ENCODE measurements at regions not wholly inside any gene's neighbourhood (a gene's known extent, or its start where the extent isn't known, plus 50 kb on each side); places are given as distances from the start of the nearest gene placed in this dataset.
"Not testable (repeated sequence)": the region's sequence is repeated elsewhere in the genome, so short reads cannot be mapped to it uniquely, and the experiment has no call there.

DNA sequence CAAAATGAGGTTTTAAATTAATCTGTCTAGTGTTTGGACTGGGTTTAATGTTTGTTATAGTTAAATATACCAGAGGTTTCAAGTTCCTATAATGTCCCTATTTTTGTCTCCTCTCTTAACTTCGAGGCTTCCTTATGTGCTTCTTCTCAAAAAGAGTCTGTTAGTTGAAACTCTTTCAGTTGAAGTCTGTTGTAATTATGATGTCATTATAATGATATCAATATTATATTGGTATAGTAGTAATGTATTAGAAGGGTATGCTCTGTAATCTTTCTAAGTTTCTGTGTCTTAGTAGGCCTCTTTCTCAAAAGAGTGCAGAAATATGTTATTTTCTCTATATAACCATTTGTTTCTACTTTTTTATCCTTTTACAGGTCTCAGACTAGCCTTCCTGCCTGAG is 1148.0 kb downstream of the NSUN3 start:
- DNase-seq = no peak

DNA sequence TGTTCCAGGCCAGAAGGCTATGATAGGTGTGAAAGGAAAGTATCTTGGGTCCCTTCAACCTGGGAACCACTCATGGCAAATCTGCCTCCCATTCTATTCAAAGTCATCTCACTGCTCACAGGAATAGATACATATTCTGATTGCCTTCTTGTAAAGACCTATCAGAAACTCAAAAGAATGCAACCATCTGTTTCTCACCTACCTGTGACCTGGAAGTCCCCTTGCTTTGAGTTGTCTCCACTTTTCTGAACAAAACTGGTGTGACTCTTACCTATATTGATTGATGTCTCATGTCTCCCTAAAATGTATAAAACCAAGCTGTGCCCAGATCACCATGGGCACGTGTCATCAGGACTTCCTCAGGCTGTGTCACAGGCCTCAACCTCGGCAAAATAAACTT is 1149.3 kb downstream of the NSUN3 start:
- DNase-seq = no peak

DNA sequence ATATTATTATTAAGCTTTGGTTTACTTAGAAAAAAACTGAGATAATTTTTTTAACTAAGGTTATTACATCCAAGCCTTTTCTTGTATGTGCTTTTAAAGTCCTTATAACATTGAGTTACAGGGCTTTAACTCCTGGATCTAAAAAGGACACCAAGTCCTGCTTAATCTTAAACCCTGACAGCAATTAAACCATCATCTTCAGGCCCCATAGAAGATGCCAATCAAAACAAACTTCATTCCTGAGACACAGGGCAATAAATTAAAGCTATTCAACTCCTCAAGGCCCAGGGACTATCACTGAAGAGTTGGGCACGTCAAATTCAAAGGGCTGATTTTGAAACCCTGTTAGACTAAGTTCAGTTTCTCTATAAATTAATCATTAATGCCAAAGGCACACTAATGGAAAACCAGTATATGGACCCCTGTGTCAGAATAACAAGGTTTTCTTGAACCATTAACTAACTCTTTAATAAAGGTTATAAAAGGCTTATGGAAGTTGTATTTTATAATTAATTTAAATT is 1152.6 kb downstream of the NSUN3 start:
- DNase-seq = no peak

DNA sequence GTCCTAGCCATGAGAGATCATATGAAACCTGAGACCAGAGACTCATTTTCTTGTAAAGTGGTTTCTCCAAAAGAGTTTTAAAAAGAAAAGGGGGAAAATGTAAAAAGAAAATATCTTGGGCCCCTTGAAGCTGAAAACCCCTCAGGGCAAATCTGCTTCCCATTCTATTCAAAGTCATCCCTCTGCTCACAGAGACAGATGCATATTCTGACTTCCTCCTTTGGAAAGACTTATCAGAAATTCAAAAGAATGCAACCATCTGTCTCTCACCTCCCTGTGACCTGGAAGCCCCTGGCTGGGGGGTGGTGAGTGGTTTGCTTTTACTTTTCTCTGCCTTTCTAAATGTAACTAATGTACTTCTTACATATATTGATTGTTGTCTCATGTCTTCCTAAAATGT is 1154.8 kb downstream of the NSUN3 start:
- DNase-seq = no peak

DNA sequence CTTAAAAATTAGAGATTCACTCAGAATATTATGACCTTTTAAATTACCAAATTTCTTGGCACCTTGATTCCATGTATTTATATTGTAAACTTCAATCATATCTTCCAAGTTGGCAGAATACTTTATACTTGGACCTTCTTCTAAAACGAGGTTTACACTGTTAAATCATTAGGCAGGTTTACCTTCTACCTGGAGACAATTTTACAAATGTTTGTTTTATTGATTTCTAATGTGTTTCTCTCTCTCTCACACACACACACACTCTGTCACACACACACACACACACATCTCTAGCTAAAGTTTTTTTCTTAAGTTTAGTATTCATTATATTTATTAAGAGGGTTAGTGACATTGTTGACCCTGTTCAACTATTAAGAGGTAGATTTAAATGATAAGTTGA is 1155.6 kb downstream of the NSUN3 start:
- no peak for DNase-seq

DNA sequence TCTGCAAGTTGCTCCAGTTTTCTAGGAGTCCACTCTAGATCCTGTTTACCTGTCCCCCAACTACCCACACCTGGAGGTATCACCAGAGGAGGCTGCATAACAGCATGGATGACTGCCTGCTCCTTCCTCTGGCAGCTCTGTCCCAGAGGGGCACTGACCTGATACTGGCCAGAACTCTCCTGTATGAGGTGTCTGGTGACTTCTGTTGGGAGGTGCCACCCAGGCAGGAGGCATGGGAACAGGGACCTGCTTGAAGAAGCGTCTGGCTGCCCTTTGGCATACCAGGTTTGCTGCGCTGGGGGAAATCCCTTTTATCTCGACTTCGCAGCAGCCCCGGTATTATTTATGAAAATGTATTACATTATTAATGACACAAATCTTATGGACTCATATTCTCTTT is 1163.6 kb downstream of the NSUN3 start:
- no peak for DNase-seq

DNA sequence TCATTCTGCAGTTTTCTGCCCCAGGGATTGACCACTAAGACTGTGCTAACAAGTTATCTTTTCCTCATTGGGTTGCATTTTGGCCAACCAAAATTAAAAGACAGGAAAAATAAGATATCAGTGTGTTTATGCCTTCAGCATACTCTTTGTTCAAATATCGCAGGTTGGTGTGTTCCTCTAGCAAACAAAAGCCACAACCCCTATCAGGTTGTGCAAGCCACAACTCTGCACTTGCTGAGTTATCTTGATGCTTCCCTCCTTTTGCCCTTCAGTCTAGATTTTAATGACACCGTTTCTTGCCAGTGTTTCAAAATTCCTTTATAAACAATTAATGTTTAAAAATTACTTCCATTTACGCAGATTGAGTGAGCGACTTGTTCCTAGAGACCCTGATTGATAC is 1164.2 kb downstream of the NSUN3 start:
- no peak for DNase-seq

DNA sequence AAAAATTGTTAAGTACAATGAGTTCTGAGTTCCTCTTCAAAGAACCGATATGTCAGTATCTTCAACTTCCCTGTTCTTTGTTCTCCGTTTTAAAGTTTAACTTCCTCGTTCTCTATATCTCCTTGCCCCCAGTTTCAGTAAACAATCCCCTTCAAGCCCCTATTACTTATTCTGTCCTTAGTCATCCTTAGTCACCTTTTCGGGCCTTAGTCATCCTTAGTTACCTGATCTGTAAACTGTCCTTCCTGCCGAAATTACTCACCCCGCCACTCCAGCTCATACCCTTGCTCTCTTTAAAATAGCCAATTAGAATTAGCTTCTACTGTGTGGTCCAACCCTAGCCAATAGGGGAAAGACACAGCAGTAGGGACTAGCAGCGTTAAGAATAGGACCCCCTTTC is 1165.6 kb downstream of the NSUN3 start:
- no peak for DNase-seq

DNA sequence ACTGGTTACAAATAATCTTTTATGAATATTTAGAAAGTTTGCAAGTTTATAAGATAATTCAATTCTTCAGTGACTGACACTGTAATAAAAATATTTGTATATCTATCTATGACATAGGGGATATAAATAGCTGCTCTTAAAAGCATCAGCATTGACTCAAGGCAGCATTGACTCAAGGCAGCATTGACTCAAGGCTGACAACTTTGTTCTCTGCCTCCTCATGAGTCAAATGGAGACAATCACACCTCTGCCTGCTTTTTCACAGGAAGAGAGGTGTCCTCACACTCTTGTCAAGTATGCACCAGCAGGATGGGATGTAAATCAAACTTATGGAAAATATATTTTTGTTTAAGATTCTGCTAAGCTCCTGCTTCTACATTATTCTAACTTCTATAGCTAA is 1173.1 kb downstream of the NSUN3 start:
- no peak for DNase-seq

DNA sequence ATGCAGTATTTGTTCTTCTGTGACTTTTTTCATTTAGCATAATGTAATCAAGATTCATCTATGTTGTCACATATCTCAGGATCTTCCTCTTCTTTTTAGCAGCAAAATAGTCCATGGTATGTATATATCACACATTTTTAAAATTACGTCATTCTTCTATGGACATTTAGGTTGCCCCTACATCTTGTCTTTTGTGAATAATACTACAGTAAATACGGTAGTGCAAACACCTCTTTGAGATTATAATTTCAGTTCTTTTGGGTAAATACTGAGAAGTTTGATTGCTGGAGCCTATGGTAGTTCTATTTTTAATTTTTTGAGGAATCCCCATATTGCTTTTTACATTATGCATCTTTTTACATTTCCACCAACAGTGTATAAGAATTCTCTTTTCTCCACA is 1174.9 kb downstream of the NSUN3 start:
- no peak for DNase-seq

DNA sequence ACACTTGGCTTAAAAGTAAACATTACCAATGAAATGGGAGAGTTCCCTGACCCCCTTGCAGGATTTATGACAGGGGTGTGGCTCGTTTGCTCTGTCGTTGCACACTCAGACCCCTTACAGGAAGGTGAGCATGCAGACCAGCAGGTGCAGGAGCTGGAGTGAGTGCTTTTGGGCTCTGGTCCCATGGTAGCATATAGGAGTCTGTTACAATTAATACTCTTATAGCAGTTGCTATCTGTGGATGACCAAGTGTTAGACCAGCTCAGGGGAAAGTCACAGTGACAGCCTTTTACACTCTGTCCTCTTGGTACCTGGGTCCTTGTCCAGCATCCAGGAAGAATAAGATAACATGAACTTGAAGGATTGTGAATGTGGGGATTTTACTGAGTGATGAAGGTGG is 1177.5 kb downstream of the NSUN3 start:
- DNase-seq = no peak

DNA sequence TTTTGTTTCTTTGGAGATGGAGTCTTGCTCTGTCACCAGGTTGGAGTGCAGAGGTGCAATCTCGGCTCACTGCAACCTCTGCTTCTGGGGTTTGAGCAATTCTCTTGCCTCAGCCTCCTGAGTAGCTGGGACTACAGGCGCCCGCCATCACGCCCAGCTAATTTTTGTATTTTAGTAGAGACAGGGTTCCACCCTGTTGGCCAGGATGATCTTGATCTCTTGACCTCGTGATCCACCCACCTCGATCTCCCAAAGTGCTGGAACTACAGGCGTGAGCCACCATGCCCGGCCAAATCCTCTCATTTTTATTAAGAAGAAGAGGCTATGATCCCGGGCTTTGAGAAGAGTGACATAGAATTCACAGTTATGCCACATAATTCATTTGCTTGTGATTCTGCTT is 1178.4 kb downstream of the NSUN3 start:
- DNase-seq = not testable (repeated sequence)

DNA sequence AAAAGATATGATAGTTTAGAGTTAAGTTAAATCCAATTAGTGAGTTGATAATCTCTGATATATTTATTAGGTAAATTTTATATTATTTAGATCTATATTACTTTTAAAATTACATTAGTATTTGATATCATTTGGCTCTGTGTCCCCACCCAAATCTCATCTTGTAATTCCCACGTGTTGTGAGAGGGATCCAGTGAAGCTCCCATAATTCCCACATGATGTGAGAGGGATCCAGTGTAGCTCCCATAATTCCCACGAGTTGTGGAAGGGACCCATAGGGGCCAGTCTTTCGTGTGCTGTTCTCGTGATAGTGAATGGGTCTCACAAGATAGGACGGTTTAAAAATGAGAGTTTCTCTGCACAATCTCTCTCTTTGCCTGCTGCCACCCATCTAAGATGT is 1183.6 kb downstream of the NSUN3 start:
- DNase-seq = no peak

DNA sequence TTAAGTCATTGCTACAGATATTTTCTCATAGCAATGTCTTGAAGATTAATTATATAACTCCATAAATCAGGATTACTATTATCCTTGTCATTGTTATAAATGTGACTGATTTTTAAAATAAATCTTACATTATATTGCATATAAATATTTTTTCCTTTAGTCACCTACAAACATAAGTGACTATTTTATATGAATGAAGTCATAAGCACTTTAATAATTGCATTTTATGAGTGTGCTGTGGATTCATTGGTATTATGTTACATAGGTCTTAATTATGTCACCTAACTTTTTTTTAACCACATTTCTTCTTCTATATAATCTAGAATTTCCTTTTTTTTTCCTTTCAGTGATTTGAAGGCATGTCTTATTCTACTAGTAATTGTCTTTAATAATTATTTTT is 1191.2 kb downstream of the NSUN3 start:
- no peak for DNase-seq

DNA sequence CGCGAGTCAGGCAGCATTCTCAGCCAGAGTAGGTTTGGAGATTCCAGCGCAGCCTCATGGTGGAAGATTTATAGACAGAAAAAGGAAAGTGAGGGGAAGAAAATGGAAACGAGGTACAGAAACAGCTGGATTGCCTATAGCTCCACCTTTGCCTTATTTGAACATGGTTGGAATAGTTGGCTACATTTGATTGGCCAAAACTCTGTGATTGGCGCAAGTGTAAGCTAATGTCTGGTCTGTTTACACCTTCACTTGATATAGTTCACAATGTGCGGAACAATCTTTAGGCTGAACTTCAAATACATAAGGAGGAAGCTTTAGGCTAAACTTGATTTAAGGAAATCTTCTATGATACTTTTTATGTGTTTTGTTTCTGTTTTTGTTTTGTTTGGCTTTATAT is 1191.9 kb downstream of the NSUN3 start:
- DNase-seq = no peak

DNA sequence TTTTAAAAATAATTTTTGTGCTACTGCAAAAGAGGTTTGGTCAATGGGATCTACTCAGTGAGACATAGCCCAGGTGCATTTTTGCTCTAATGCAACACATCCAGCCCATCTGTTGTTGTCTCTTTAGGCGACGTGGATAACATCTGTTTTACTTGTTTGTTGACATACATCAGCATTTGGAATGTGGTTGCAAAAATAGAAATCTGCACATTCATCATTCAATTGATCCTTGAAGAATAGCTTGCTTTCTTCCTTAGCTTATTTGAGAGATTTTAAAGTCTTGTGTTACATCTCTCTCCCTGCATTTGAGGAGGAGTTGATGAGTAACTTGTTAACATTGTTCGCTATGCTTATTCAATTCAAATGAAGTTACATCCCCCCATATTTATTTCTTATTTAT is 1202.3 kb downstream of the NSUN3 start:
- no peak for DNase-seq

DNA sequence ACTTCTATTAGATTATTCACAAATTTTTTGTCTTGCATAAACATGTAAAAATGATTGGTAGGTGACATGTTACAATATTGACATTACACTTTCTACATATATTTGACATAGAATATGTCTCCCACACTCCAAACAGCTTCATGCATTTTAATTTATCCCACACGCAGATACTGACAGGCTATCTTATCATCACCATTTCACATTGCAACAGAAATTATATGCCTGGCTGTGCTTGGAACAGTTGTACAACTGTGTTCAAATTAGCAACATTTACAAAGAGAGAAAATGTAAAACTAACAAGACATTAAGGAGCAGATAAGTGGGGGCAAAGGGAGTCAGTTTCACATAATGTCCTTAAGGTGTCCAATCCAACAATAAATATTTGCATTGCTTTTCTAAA is 1208.5 kb downstream of the NSUN3 start:
- no peak for DNase-seq

DNA sequence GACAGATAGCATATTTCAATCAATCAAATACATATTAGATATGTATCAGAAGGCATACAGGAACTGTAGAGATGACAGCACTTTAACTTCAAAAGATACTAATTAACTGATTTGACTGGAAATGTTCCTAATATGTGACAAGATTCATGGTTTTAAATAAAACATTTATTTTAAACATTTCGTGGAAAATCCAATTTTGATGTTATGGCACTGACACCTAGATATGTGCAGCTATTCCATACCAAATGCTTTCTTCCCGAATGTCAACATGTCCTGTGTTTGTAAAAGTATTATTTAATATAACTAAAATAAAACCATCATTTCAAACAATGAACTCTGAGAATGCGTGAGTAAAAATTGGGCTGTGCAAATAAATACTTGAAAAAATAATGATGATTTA is 1209.3 kb downstream of the NSUN3 start:
- no peak for DNase-seq

DNA sequence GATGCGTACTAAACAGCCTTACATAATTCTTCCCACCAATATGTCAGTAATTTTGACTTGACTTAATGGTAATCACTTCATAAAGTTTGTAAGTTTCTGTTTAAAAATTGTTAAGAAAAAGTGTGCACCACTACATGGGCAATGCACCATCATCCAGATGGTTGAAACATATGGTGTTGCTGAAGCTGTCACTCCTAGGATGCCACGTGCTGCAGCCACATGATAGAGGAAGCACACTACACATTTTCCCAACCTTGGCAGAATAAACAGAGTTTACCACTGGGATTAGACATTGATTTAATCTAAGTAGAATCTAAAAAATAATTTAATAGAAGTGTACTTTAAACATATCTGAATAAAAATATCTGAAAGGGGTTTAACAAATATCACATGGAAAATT is 1209.9 kb downstream of the NSUN3 start:
- no peak for DNase-seq

DNA sequence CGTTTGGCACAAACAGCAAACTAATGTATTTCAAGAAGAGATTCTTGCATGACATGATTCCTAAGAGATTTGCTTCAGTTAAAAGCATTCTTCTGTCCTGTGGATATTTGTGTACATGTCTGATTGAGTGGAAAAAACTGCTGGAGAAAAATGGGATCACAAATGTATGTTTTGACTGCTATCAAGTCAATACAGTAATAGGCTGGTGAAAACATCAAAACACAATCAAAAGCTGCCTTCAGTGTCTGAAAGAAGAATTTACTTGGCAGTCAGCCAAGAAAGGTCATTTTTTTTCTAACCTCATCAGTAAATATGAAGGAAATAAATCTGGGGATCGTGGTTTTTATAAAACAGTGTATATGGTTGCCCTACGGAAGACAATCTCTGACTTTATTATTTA is 1214.8 kb downstream of the NSUN3 start:
- DNase-seq = no peak

DNA sequence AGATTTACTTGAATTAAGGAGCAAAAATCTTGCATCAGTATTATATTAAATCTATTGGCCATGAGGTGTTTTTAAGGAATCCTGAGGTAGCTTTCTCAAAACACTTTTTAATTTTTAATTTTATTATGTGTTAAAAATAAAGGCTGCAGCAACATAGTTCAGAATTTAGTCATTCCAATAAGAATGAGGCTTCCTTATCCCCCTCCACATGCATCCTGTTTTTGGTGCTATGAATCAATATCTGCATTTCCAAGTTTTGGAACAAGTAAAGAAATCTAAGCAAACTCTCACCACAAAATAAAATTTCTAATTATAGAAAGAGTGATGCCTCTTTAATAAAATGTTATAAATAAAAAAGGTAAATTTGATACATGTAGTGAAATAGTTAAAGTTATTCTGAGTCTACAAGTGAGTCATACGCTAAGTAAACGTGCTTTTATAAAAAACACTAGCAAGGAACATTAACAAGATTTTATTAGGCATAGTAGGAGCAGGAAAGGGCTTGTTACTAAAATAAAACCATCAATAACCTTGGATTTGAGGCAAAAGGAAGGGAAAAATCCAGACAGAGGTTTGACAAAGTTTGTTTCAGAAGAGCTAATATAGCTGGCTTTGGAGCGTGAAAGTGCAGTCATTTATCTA is 1218.0 kb downstream of the NSUN3 start:
- no peak for DNase-seq

DNA sequence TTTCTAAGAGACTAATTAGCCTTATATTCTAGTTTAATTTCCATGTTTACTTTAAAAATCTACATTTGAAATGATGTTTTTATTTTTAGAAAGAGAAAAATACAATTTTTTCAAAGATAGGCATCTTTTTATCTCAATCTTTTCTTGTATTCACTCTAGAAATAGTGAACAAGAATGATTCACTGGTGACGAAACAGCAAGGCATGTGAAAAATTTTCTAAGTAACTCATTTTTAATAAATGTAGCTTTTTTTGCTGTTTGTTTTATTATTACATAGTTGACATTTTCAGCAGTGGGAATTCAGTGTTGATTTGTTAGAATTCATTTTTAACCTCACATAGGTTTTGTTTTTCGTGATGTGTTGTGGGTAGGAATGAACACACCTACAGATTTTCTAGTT is 1226.4 kb downstream of the NSUN3 start:
- DNase-seq = no peak

DNA sequence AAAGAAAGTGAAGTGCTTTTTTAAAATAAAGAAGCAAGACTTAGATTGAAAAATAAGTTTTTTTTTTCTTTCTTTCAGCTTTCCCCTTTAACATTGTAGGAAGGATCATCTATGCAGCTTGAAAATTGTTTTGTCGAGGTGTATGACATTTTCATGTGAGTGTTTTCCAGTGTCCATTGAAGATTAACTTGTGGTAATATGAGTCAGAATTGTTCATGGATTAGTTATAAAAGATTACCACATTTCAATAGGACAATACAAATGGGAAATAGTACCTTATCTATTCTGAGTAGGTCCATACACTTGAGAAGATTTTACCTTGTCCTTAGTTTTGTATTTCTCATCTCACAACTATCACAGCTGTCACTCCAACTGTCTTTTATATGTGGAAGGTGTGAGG is 1234.7 kb downstream of the NSUN3 start:
- DNase-seq = no peak

DNA sequence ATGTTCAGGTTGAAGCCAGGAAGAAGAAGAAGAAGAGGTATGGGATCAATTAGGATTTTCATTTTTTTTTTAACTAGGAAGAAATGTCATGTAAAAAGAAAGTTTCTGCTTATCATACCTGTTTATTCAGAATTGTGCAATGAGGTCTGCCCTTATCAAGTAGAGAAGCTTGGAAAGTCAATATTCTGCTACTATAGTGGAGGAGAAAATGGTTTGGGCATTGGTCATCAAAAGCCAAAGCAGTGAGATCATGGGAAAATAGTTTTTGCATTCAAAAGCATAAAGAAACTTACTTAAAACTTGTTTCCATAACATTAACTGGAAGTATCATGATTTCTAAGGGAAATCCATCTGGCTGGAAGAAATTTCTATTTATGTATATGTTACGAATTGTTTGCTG is 1239.2 kb downstream of the NSUN3 start:
- no peak for DNase-seq

DNA sequence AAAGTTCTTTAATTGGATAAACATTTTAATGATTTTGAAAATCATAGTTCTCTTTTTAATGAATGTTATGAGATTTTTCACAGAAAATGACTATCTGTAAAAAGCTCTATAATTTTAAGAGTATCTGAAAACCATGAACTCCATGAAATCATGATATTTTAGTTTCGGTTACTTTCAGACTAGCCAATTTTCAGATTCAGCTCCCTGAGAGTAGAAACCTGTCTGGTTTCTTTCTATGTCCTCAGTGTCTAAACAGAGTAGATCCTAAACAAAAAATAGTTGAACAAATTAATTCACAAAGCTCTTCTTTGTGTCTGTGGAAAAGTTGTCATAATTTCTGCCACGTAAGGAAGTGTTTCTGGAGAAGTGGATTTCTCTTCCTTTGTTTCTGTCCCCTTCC is 1247.7 kb downstream of the NSUN3 start:
- DNase-seq = no peak

DNA sequence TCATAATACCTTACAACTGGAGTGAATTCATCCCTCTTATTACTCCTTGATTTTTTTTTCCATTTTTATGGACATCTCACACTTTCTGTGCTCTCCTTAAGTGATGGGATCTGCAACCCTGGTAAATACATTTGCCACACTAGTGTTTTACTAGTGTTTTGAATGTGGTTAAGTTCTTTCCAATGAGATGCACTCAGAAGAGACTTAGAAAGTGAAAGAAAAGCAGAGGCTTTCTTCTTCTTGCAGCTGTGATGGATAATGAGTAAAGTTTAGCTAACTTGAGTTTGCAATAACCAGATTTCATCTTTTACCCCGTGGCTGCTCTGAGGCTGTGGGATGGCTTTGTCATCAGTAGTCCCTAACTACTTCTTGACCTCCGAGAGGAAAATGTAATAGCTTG is 1248.4 kb downstream of the NSUN3 start:
- DNase-seq = no peak

Data from GF-D8 (cell line).